HEK293 (cell line): ENCODE measurements at regions not wholly inside any gene's neighbourhood (a gene's known extent, or its start where the extent isn't known, plus 50 kb on each side); places are given as distances from the start of the nearest gene placed in this dataset.

Experiments
- CTCF ChIA-PET: fragments of 350-600 bp; formaldehyde crosslinking; extraction: SDS; loops from one replicate; lab custom pipeline; 2021; ENCODE audit warnings: antibody characterized with exemption; lab: Yijun Ruan, JAX
- POLR2A ChIA-PET: fragments of 300-600 bp; formaldehyde crosslinking; extraction: SDS; loops from one replicate; lab custom pipeline; 2020; ENCODE audit warnings: antibody characterized with exemption, inconsistent platforms; lab: Yijun Ruan, JAX
- H3K27ac ChIP-seq: fragments of 200-500 bp; sonication (Bioruptor generic); 2 replicates; pipeline ENCODE4 v1.5.1; 2014; ENCODE audit warnings: low read depth, low read length, control low read depth, inconsistent platforms; ENCODE audit errors: extremely low read depth
- H3K36me3 ChIP-seq, 2 experiments: fragments of 200-500 bp in 1 of 2; sonication (Bioruptor generic) in 1 of 2; 1 replicate in 1 of 2; 2 replicates in 1 of 2; pipeline ENCODE4 v1.5.1; 2014 to 2017; ENCODE audit warnings: inconsistent platforms in 2 of 2, low read length in 2 of 2; ENCODE audit not compliant: control insufficient read depth in 2 of 2, insufficient read depth in 1 of 2
- H3K4me1 ChIP-seq: fragments of 200-500 bp; sonication (Bioruptor generic); 2 replicates; pipeline ENCODE4 v1.5.1; 2014; ENCODE audit warnings: mild to moderate bottlenecking, low read length, inconsistent platforms; ENCODE audit not compliant: control insufficient read depth, insufficient read depth
- H3K4me3 ChIP-seq: 2 replicates; pipeline ENCODE4 v1.5.1; 2011; ENCODE audit warnings: low read depth, mild to moderate bottlenecking, control low read depth, low read length, moderate library complexity
- H3K9me3 ChIP-seq: fragments of 200-500 bp; sonication (Bioruptor generic); 2 replicates; pipeline ENCODE4 v1.5.1; 2014; ENCODE audit warnings: low read depth, low read length, inconsistent platforms; ENCODE audit not compliant: control insufficient read depth, insufficient read depth
- GLIS1 ChIP-seq: fragments of 450-650 bp; formaldehyde crosslinking; IDR thresholded peaks from 2 replicates; pipeline ENCODE4 v1.5.1; 2016; ENCODE audit warnings: missing biosample characterization, missing genetic modification characterization
- HOXD13 ChIP-seq: sonication (generic); formaldehyde crosslinking; IDR thresholded peaks from 2 replicates; pipeline ENCODE4 v1.8.0; 2022; ENCODE audit warnings: missing genetic modification reagents, borderline replicate concordance
- INSM2 ChIP-seq: fragments of 450-650 bp; formaldehyde crosslinking; IDR thresholded peaks from 2 replicates; pipeline ENCODE4 v1.5.1; 2016; ENCODE audit warnings: missing biosample characterization, missing genetic modification characterization
- ZNF10 ChIP-seq: fragments of 450-650 bp; formaldehyde crosslinking; IDR thresholded peaks from 2 replicates; pipeline ENCODE4 v1.5.1; 2017; ENCODE audit warnings: missing biosample characterization, missing genetic modification characterization
- ZNF157 ChIP-seq: fragments of 450-650 bp; formaldehyde crosslinking; IDR thresholded peaks from 2 replicates; pipeline ENCODE4 v1.5.1; 2016; ENCODE audit warnings: missing biosample characterization, missing genetic modification characterization
- ZNF16 ChIP-seq: fragments of 450-650 bp; formaldehyde crosslinking; IDR thresholded peaks from 2 replicates; pipeline ENCODE4 v1.5.1; 2016; ENCODE audit warnings: low read depth, missing biosample characterization, missing genetic modification characterization
- ZNF169 ChIP-seq: fragments of 450-650 bp; formaldehyde crosslinking; IDR thresholded peaks from 2 replicates; pipeline ENCODE4 v1.5.1; 2016; ENCODE audit warnings: missing biosample characterization, missing genetic modification characterization
- ZNF18 ChIP-seq: fragments of 450-650 bp; formaldehyde crosslinking; IDR thresholded peaks from 2 replicates; pipeline ENCODE4 v1.5.1; 2016; ENCODE audit warnings: missing biosample characterization, missing genetic modification characterization
- ZNF292 ChIP-seq: fragments of 450-650 bp; formaldehyde crosslinking; IDR thresholded peaks from 2 replicates; pipeline ENCODE4 v1.5.1; 2016; ENCODE audit warnings: low read depth, missing biosample characterization, missing genetic modification characterization, borderline replicate concordance
- ZNF423 ChIP-seq: fragments of 450-650 bp; formaldehyde crosslinking; IDR thresholded peaks from 2 replicates; pipeline ENCODE4 v1.5.1; 2016; ENCODE audit warnings: missing biosample characterization, missing genetic modification characterization
- ZNF521 ChIP-seq: fragments of 450-650 bp; formaldehyde crosslinking; IDR thresholded peaks from 2 replicates; pipeline ENCODE4 v1.5.1; 2017; ENCODE audit warnings: missing biosample characterization, mild to moderate bottlenecking, missing genetic modification characterization
- ZNF544 ChIP-seq: fragments of 450-650 bp; formaldehyde crosslinking; IDR thresholded peaks from 2 replicates; pipeline ENCODE4 v1.5.0; 2017; ENCODE audit warnings: missing biosample characterization, missing genetic modification characterization
- ZNF600 ChIP-seq: fragments of 450-650 bp; formaldehyde crosslinking; IDR thresholded peaks from 2 replicates; pipeline ENCODE4 v1.5.1; 2016; ENCODE audit warnings: missing biosample characterization, missing genetic modification characterization
- ZNF692 ChIP-seq: fragments of 450-650 bp; formaldehyde crosslinking; IDR thresholded peaks from 2 replicates; pipeline ENCODE4 v1.5.1; 2016; ENCODE audit warnings: missing biosample characterization, missing genetic modification characterization
- ZNF747 ChIP-seq: fragments of 450-650 bp; formaldehyde crosslinking; IDR thresholded peaks from 2 replicates; pipeline ENCODE4 v1.5.1; 2016; ENCODE audit warnings: missing biosample characterization, missing genetic modification characterization
- ZNF76 ChIP-seq: fragments of 450-650 bp; formaldehyde crosslinking; IDR thresholded peaks from 2 replicates; pipeline ENCODE4; 2016; ENCODE audit warnings: low read depth, missing biosample characterization, missing genetic modification characterization, borderline replicate concordance
- ZNF776 ChIP-seq: fragments of 450-650 bp; formaldehyde crosslinking; IDR thresholded peaks from 2 replicates; pipeline ENCODE4 v1.5.0; 2017; ENCODE audit warnings: missing biosample characterization, missing genetic modification characterization, borderline replicate concordance
- ZNF791 ChIP-seq: fragments of 450-650 bp; formaldehyde crosslinking; IDR thresholded peaks from 2 replicates; pipeline ENCODE4 v1.5.1; 2016; ENCODE audit warnings: missing biosample characterization, missing genetic modification characterization
- ZSCAN5A ChIP-seq: fragments of 450-650 bp; formaldehyde crosslinking; IDR thresholded peaks from 2 replicates; pipeline ENCODE4 v1.5.1; 2016; ENCODE audit warnings: missing biosample characterization, missing genetic modification characterization
- TF ChIP-seq, protein P1 (sequence below): fragments of 450-650 bp; formaldehyde crosslinking; IDR thresholded peaks from 2 replicates; pipeline ENCODE4 v1.5.1; 2017; ENCODE audit warnings: missing biosample characterization, missing genetic modification characterization

- CTCF ChIA-PET: interaction anchor here (0.8 kb wide), 1 partner anchor 18 kb away, joined by 3 read pairs; no protein-coding TSS in a partner anchor
- no peak overlapping the region for H3K27ac ChIP-seq
- no peaks in the 10 kb centered on the region for H3K36me3 ChIP-seq
- H3K4me3 ChIP-seq: no peak overlapping the region
- no peaks in the 10 kb centered on the region for H3K9me3 ChIP-seq
- POLR2A ChIA-PET: no interaction called here
- no peak for TF ChIP-seq ZNF169 (tag by site-specific recombination)
- no peak for TF ChIP-seq ZNF76
- no peak for TF ChIP-seq ZNF521 (tag by site-specific recombination)
- no peak for TF ChIP-seq ZNF16 (tag by site-specific recombination)
- H3K4me1 ChIP-seq: no peaks in the 10 kb centered on the region
Observed at GRCh38 chr11:116355104-116355503, 417.7 kb downstream of the BUD13 start.

DNA sequence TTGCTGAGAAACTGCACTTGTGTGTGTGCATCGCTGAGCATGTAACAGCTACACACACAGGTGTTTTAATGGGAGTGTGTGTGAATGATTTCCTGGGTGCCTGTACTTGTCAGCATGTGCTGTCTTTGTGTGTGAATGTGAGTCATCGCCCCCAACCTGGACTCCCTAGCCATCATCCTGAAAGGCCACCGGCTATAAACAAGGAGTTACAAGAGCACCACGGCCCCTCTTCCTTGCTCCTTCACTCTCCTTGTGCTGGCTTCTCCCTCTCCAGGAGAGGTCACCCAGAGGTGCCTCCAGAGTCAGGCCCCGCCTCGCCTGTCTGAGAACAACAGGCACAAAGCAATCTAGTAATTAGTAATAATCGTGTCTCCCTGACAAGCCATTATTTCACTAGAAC lies 419.2 kb downstream of the BUD13 start:
- CTCF ChIA-PET: no interaction called here
- Histone ChIP-seq H3K27ac (no peak overlapping the region), H3K4me1 (no peaks in the 10 kb centered on the region), H3K9me3 (no peaks in the 10 kb centered on the region), H3K36me3 (no peaks in the 10 kb centered on the region), H3K4me3 (no peak overlapping the region)
- TF ChIP-seq GLIS1 (0 out of 2 replicates have a peak, but pooled peaks have one; percentile 8), ZNF692 (no peak), ZNF791 (no peak)
- POLR2A ChIA-PET: no interaction called here

GRCh38 chr11:116352881-116353280 lies 419.9 kb downstream of the BUD13 start:
- H3K4me1 ChIP-seq: no peaks in the 10 kb centered on the region
- no peaks in the 10 kb centered on the region for H3K36me3 ChIP-seq
- CTCF ChIA-PET: no interaction called here
- H3K9me3 ChIP-seq: no peaks in the 10 kb centered on the region
- TF ChIP-seq ZNF18 (tag by site-specific recombination) (no peak), ZNF10 (no peak), ZNF776 (no peak), HOXD13 (CRISPR knock-in tag) (no peak), INSM2 (tag by site-specific recombination) (no peak), ZNF157 (tag by site-specific recombination) (no peak), ZSCAN5A (tag by site-specific recombination) (no peak), ZNF292 (no peak), ZNF600 (tag by site-specific recombination) (no peak), ZNF747 (no peak), ZNF544 (no peak), ZNF423 (tag by site-specific recombination) (no peak)
- TF ChIP-seq, protein P1, sequence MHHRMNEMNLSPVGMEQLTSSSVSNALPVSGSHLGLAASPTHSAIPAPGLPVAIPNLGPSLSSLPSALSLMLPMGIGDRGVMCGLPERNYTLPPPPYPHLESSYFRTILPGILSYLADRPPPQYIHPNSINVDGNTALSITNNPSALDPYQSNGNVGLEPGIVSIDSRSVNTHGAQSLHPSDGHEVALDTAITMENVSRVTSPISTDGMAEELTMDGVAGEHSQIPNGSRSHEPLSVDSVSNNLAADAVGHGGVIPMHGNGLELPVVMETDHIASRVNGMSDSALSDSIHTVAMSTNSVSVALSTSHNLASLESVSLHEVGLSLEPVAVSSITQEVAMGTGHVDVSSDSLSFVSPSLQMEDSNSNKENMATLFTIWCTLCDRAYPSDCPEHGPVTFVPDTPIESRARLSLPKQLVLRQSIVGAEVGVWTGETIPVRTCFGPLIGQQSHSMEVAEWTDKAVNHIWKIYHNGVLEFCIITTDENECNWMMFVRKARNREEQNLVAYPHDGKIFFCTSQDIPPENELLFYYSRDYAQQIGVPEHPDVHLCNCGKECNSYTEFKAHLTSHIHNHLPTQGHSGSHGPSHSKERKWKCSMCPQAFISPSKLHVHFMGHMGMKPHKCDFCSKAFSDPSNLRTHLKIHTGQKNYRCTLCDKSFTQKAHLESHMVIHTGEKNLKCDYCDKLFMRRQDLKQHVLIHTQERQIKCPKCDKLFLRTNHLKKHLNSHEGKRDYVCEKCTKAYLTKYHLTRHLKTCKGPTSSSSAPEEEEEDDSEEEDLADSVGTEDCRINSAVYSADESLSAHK (tag by site-specific recombination): no peak
- POLR2A ChIA-PET: no interaction called here
- H3K27ac ChIP-seq: no peak overlapping the region
- H3K4me3 ChIP-seq: no peak overlapping the region
